Keratinocyte (primary cell): ENCODE measurements at regions not wholly inside any gene's neighbourhood (a gene's known extent, or its start where the extent isn't known, plus 50 kb on each side); places are given as distances from the start of the nearest gene placed in this dataset.

Experiments
- DNase-seq: peaks from one replicate; pipeline ENCODE4 v3.0.0-alpha.2; 2011; ENCODE audit warnings: low read depth, missing footprints, low spot score
- FAIRE-seq: peaks from 2 replicates; lab custom pipeline; 2011; peaks lifted over from hg19 to GRCh38; lab: Jason Lieb, UNC
- H2AFZ ChIP-seq: 2 replicates; pipeline ENCODE4 v1.6.0; 2012; ENCODE audit warnings: low read length, control low read depth, inconsistent platforms; ENCODE audit not compliant: control insufficient read depth
- H3K27ac ChIP-seq: 2 replicates; pipeline ENCODE4 v1.5.1; 2011; ENCODE audit warnings: low read length; ENCODE audit not compliant: control insufficient read depth, insufficient read depth
- H3K27me3 ChIP-seq: 3 replicates; pipeline ENCODE4 v1.6.0; 2011; ENCODE audit warnings: low read length; ENCODE audit not compliant: control insufficient read depth, insufficient read depth; ENCODE audit errors: extremely low read depth
- H3K36me3 ChIP-seq, 2 experiments: 2 replicates in 1 of 2; 3 replicates in 1 of 2; pipeline ENCODE4 v1.5.1; 2011; ENCODE audit warnings: low read length in 2 of 2, mild to moderate bottlenecking in 1 of 2; ENCODE audit not compliant: control insufficient read depth in 2 of 2, insufficient read depth in 2 of 2; ENCODE audit errors: extremely low read depth in 1 of 2
- H3K4me1 ChIP-seq: 3 replicates; pipeline ENCODE4 v1.5.1; 2011; ENCODE audit warnings: low read length; ENCODE audit not compliant: control insufficient read depth, insufficient read depth; ENCODE audit errors: extremely low read depth
- H3K4me2 ChIP-seq: 3 replicates; pipeline ENCODE4 v1.6.0; 2011; ENCODE audit warnings: low read depth, low read length; ENCODE audit not compliant: control insufficient read depth, insufficient read depth; ENCODE audit errors: extremely low read depth
- H3K4me3 ChIP-seq, 3 experiments: fragments of 200-600 bp in 1 of 3; sonication (generic) in 1 of 3; 2 replicates in 2 of 3; 3 replicates in 1 of 3; pipeline ENCODE4 v1.5.1; 2011 to 2016; ENCODE audit warnings: low read length in 3 of 3, mild to moderate bottlenecking in 3 of 3, control low read depth in 2 of 3, inconsistent platforms in 1 of 3, low read depth in 1 of 3, mixed read lengths in 1 of 3, mixed run types in 1 of 3, moderate library complexity in 1 of 3; ENCODE audit not compliant: control insufficient read depth in 2 of 3, insufficient read depth in 2 of 3; ENCODE audit errors: extremely low read depth in 1 of 3
- H3K79me2 ChIP-seq: 2 replicates; pipeline ENCODE4 v1.6.0; 2012; ENCODE audit warnings: low read length; ENCODE audit not compliant: control insufficient read depth, insufficient read depth
- H3K9ac ChIP-seq: 3 replicates; pipeline ENCODE4 v1.6.0; 2011; ENCODE audit warnings: low read length; ENCODE audit not compliant: control insufficient read depth, insufficient read depth; ENCODE audit errors: extremely low read depth
- H3K9me1 ChIP-seq: 3 replicates; pipeline ENCODE4 v1.6.0; 2011; ENCODE audit warnings: low read length; ENCODE audit not compliant: control insufficient read depth, insufficient read depth; ENCODE audit errors: extremely low read depth
- H3K9me3 ChIP-seq: 2 replicates; pipeline ENCODE4 v1.5.1; 2012; ENCODE audit warnings: low read depth, low read length; ENCODE audit not compliant: control insufficient read depth
- H4K20me1 ChIP-seq: 3 replicates; pipeline ENCODE4 v1.6.0; 2011; ENCODE audit warnings: low read length; ENCODE audit not compliant: control insufficient read depth, insufficient read depth; ENCODE audit errors: extremely low read depth
- EZH2 ChIP-seq: IDR thresholded peaks from one replicate; pipeline ENCODE4 v1.6.1; 2012; ENCODE audit warnings: inconsistent platforms, mild to moderate bottlenecking, low read length, moderate library complexity
- dilution Hi-C: fragments of 300-500 bp; cut with MboI; formaldehyde crosslinking; loops from one replicate; pipeline ENCODE4 v1.7.0; 2020; ENCODE audit warnings: low sequenced_read_pairs; ENCODE audit not compliant: extremely low pct_ligation_motif_present
- TF ChIP-seq, protein P1 (sequence below), 3 experiments: IDR thresholded peaks in 1 of 3; conservative IDR thresholded peaks in 1 of 3; optimal IDR thresholded peaks in 1 of 3; 2 replicates in 2 of 3; 3 replicates in 1 of 3; pipeline versions ENCODE3 to v1.5.1; 2011; ENCODE audit warnings: low read length in 3 of 3, mild to moderate bottlenecking in 3 of 3, moderate library complexity in 2 of 3, control low read depth in 1 of 3, inconsistent platforms in 1 of 3; ENCODE audit not compliant: insufficient read depth in 2 of 3; ENCODE audit errors: extremely low read depth in 1 of 3

DNA sequence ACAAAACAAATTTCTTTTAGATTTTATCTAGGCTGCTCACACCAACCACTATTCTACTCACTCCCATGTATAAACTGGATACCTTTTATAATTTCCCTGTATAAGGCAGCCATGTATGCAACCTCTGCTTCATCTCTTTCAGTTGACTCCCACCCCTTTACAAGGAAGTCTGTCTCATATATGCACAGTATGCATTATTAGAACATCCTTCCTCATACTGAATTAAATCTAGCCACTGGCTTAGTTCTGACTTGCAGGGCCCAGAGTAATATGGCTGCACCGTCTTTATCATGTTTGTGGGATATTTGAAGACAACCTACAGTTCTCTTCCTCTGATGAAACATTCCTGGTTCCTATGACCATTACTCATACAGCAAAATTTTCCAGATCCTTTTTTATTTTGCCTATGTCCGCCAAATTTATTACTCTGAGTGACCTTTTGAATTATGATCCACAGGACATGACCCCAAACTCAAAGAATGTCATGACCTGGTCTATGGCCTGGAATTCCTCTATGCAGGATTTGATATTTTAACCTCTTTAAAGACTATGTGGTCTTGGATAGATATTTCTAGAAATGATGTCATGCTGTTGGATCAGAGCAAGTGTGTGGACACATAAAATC is 76.6 kb upstream of the ITGA1 start:
- FAIRE-seq = no peak
- H4K20me1 ChIP-seq = no peaks in the 10 kb centered on the region
- H3K9ac ChIP-seq = no peak overlapping the region
- dilution Hi-C loops = no loop called here
- no peaks in the 10 kb centered on the region for H3K9me3 ChIP-seq
- no peaks in the 10 kb centered on the region for H3K27me3 ChIP-seq
- H3K4me1 ChIP-seq = peaks cover 3% of the 10 kb centered on the region
- no peak for DNase-seq
- H2AFZ ChIP-seq = no peak overlapping the region
- no peak overlapping the region for H3K4me3 ChIP-seq
- no peaks in the 10 kb centered on the region for H3K9me1 ChIP-seq
- no peaks in the 10 kb centered on the region for H3K79me2 ChIP-seq
- H3K4me2 ChIP-seq = no peak overlapping the region
- no peak overlapping the region for H3K27ac ChIP-seq
- H3K36me3 ChIP-seq = no peaks in the 10 kb centered on the region
- TF ChIP-seq, protein P1, sequence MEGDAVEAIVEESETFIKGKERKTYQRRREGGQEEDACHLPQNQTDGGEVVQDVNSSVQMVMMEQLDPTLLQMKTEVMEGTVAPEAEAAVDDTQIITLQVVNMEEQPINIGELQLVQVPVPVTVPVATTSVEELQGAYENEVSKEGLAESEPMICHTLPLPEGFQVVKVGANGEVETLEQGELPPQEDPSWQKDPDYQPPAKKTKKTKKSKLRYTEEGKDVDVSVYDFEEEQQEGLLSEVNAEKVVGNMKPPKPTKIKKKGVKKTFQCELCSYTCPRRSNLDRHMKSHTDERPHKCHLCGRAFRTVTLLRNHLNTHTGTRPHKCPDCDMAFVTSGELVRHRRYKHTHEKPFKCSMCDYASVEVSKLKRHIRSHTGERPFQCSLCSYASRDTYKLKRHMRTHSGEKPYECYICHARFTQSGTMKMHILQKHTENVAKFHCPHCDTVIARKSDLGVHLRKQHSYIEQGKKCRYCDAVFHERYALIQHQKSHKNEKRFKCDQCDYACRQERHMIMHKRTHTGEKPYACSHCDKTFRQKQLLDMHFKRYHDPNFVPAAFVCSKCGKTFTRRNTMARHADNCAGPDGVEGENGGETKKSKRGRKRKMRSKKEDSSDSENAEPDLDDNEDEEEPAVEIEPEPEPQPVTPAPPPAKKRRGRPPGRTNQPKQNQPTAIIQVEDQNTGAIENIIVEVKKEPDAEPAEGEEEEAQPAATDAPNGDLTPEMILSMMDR (optimal IDR thresholded peaks at IDR 0.05 in 1 of 3, IDR thresholded peaks at IDR 0.05 in 1 of 3, conservative IDR thresholded peaks at IDR 0.05 in 1 of 3; ENCODE audit: extremely low read depth in 1 of 3, insufficient read depth in 2 of 3, low read length in 3 of 3) = no peak
- no peak for TF ChIP-seq EZH2

- peaks cover 3% of the 10 kb centered on the region for H3K4me1 ChIP-seq
- H3K27ac ChIP-seq = no peak overlapping the region
- no peaks in the 10 kb centered on the region for H3K9me1 ChIP-seq
- no peaks in the 10 kb centered on the region for H4K20me1 ChIP-seq
- DNase-seq (no peak), FAIRE-seq (no peak)
- H3K79me2 ChIP-seq = no peaks in the 10 kb centered on the region
- H3K4me2 ChIP-seq = no peak overlapping the region
- no peaks in the 10 kb centered on the region for H3K9me3 ChIP-seq
- H3K27me3 ChIP-seq = no peaks in the 10 kb centered on the region
- no peaks in the 10 kb centered on the region for H3K36me3 ChIP-seq
- no peak overlapping the region for H3K9ac ChIP-seq
- no peak overlapping the region for H3K4me3 ChIP-seq
- dilution Hi-C loops = no loop called here
- no peak for TF ChIP-seq EZH2
- TF ChIP-seq, protein P1 (optimal IDR thresholded peaks at IDR 0.05 in 1 of 3, IDR thresholded peaks at IDR 0.05 in 1 of 3, conservative IDR thresholded peaks at IDR 0.05 in 1 of 3; ENCODE audit: extremely low read depth in 1 of 3, insufficient read depth in 2 of 3, low read length in 3 of 3) = no peak
- H2AFZ ChIP-seq = no peak overlapping the region
Measured at GRCh38 chr5:52712354-52712753, 75.4 kb upstream of the ITGA1 start.
